ENCODE measurements at regions not wholly inside any gene's neighbourhood (a gene's known extent, or its start where the extent isn't known, plus 50 kb on each side); places are given as distances from the start of the nearest gene placed in this dataset.

- Mint-ChIP-seq H3K9me3 (ENCODE audit: low read depth) (peaks cover 3% of the 10 kb centered on the region), H3K27me3 (no peaks in the 10 kb centered on the region)
- TF ChIP-seq CTCF (IDR thresholded peaks at IDR 0.05; ENCODE audit: unreplicated experiment), result no peak
These were observed 488.5 kb downstream of the MDFIC start for GRCh38 chr7:115410434-115410820.

GRCh38 chr7:115409682-115410433, 488.0 kb downstream of the MDFIC start:
- H3K4me3 Mint-ChIP-seq (ENCODE audit: low read depth), result no peak overlapping the region
- TF ChIP-seq CTCF (IDR thresholded peaks at IDR 0.05; ENCODE audit: unreplicated experiment), result no peak
- no peak overlapping the region for H3K27ac Mint-ChIP-seq
- H3K27me3 Mint-ChIP-seq, result no peaks in the 10 kb centered on the region
- no peak for DNase-seq (ENCODE audit: low spot score, unreplicated experiment)
- H3K4me1 Mint-ChIP-seq (ENCODE audit: low read depth), result no peaks in the 10 kb centered on the region
- H3K9me3 Mint-ChIP-seq (ENCODE audit: low read depth), result peaks cover 3% of the 10 kb centered on the region
- peaks cover 2% of the 10 kb centered on the region for H3K36me3 Mint-ChIP-seq (ENCODE audit: insufficient read depth)

More at GRCh38 chr7:115410434-115410820, 488.5 kb downstream of the MDFIC start:
- DNase-seq (ENCODE audit: low spot score, unreplicated experiment), result no peak
- no peak overlapping the region for H3K27ac Mint-ChIP-seq
- no peaks in the 10 kb centered on the region for H3K4me1 Mint-ChIP-seq (ENCODE audit: low read depth)
- H3K4me3 Mint-ChIP-seq (ENCODE audit: low read depth), result no peak overlapping the region
- H3K36me3 Mint-ChIP-seq (ENCODE audit: insufficient read depth), result peaks cover 2% of the 10 kb centered on the region

- Mint-ChIP-seq H3K9me3 (ENCODE audit: low read depth) (peaks cover 10% of the 10 kb centered on the region), H3K27ac (no peak overlapping the region)
These were observed 484.3 kb downstream of the MDFIC start for GRCh38 chr7:115406219-115406618.

GRCh38 chr7:115387137-115387536, 465.2 kb downstream of the MDFIC start:
- no peak for TF ChIP-seq CTCF (IDR thresholded peaks at IDR 0.05; ENCODE audit: unreplicated experiment)
- no peaks in the 10 kb centered on the region for H3K36me3 Mint-ChIP-seq (ENCODE audit: insufficient read depth)
- no peak overlapping the region for H3K27ac Mint-ChIP-seq
- peaks cover 8% of the 10 kb centered on the region for H3K4me1 Mint-ChIP-seq (ENCODE audit: low read depth)
- H3K9me3 Mint-ChIP-seq (ENCODE audit: low read depth), result peaks cover 3% of the 10 kb centered on the region
- no peak overlapping the region for H3K4me3 Mint-ChIP-seq (ENCODE audit: low read depth)
- DNase-seq (ENCODE audit: low spot score, unreplicated experiment), result no peak
- H3K27me3 Mint-ChIP-seq, result no peaks in the 10 kb centered on the region

More at GRCh38 chr7:115406219-115406618, 484.3 kb downstream of the MDFIC start:
- Mint-ChIP-seq H3K4me3 (ENCODE audit: low read depth) (no peak overlapping the region), H3K4me1 (ENCODE audit: low read depth) (no peaks in the 10 kb centered on the region), H3K36me3 (ENCODE audit: insufficient read depth) (peaks cover 2% of the 10 kb centered on the region), H3K27me3 (no peaks in the 10 kb centered on the region)
- DNase-seq (ENCODE audit: low spot score, unreplicated experiment), result no peak
- TF ChIP-seq CTCF (IDR thresholded peaks at IDR 0.05; ENCODE audit: unreplicated experiment), result no peak

- Mint-ChIP-seq H3K27ac (no peak overlapping the region), H3K36me3 (ENCODE audit: insufficient read depth) (no peaks in the 10 kb centered on the region), H3K27me3 (no peaks in the 10 kb centered on the region), H3K4me1 (ENCODE audit: low read depth) (peaks cover 5% of the 10 kb centered on the region), H3K4me3 (ENCODE audit: low read depth) (no peak overlapping the region), H3K9me3 (ENCODE audit: low read depth) (peaks cover 3% of the 10 kb centered on the region)
- TF ChIP-seq CTCF (IDR thresholded peaks at IDR 0.05; ENCODE audit: unreplicated experiment), result no peak
- no peak for DNase-seq (ENCODE audit: low spot score, unreplicated experiment)
These were observed 457.4 kb downstream of the MDFIC start for GRCh38 chr7:115379321-115379720.
